ENCODE measurements at regions not wholly inside any gene's neighbourhood (a gene's known extent, or its start where the extent isn't known, plus 50 kb on each side); places are given as distances from the start of the nearest gene placed in this dataset.

GRCh38 chr2:150174971-150175421 is 312.5 kb downstream of the RND3 start:
- Histone ChIP-seq H2AFZ (ENCODE audit: low read length) (no peak overlapping the region), H2BK12ac (ENCODE audit: insufficient read length, low read depth, low read length) (no peak overlapping the region), H4K8ac (replicated peaks; ENCODE audit: insufficient read length, low read depth, low read length) (no peak overlapping the region), H3K4me1 (ENCODE audit: insufficient read depth, low read length) (no peaks in the 10 kb centered on the region), H3K14ac (ENCODE audit: insufficient read depth, low read length) (no peak overlapping the region), H3K56ac (ENCODE audit: insufficient read length, low read depth, low read length) (no peak overlapping the region), H2AK5ac (ENCODE audit: insufficient read length, low read length) (no peak overlapping the region), H4K91ac (ENCODE audit: insufficient read length, low read depth, low read length) (no peak overlapping the region), H2BK5ac (ENCODE audit: insufficient read length, low read length) (no peak overlapping the region), H3K23me2 (ENCODE audit: insufficient read length, low read depth, low read length, poor library complexity, severe bottlenecking) (no peaks in the 10 kb centered on the region), H3K27ac (ENCODE audit: insufficient read length, low read depth, low read length) (no peak overlapping the region), H3K27me3 (ENCODE audit: insufficient read depth, low read length) (no peaks in the 10 kb centered on the region), H3K79me1 (ENCODE audit: insufficient read depth, low read depth, low read length, poor library complexity, severe bottlenecking) (no peaks in the 10 kb centered on the region), H3K9me3 (ENCODE audit: control insufficient read depth, low read depth, low read length) (no peaks in the 10 kb centered on the region), H3K79me2 (ENCODE audit: insufficient read depth, low read length) (no peaks in the 10 kb centered on the region), H3K4ac (ENCODE audit: low read depth, low read length) (no peak overlapping the region), H2BK20ac (ENCODE audit: low read depth, low read length, poor library complexity, severe bottlenecking) (no peak overlapping the region), H3K9ac (ENCODE audit: extremely low read depth, insufficient read length, low read length) (no peak overlapping the region), H3K4me2 (ENCODE audit: insufficient read depth, insufficient read length, low read length) (no peak overlapping the region), H2BK120ac (ENCODE audit: low read depth, low read length, poor library complexity, severe bottlenecking) (no peak overlapping the region), H4K5ac (ENCODE audit: insufficient read length, low read depth, low read length) (no peak overlapping the region), H3K18ac (ENCODE audit: insufficient read length, low read depth, low read length) (no peak overlapping the region), H4K20me1 (ENCODE audit: control insufficient read depth, insufficient read depth, insufficient read length) (no peaks in the 10 kb centered on the region), H3T11ph (ENCODE audit: low read length) (no peak overlapping the region), H3K23ac (ENCODE audit: insufficient read length, low read depth, low read length) (no peak overlapping the region), H2BK15ac (ENCODE audit: low read depth, low read length) (no peak overlapping the region)
- Mint-ChIP-seq H3K27me3 (ENCODE audit: low read depth) (no peaks in the 10 kb centered on the region), H3K27ac (no peak overlapping the region), H3K4me1 (no peaks in the 10 kb centered on the region), H3K4me3 (no peak overlapping the region), H3K9me3 (peaks cover 0 to 4% of the 10 kb centered on the region in 2 experiments; a peak in 3 of 5 replicates), H3K36me3 (ENCODE audit: insufficient read depth in 1 of 3, low read depth in 3 of 3) (peaks cover 0 to 4% (median 4%) of the 10 kb centered on the region in 3 experiments; a peak in 4 of 7 replicates)
- no CpG with 5 or more reads among the region's 1 CpG for WGBS (ENCODE audit: extremely low coverage, insufficient read length, low lambda C conversion rate)
- TF ChIP-seq, protein P1, sequence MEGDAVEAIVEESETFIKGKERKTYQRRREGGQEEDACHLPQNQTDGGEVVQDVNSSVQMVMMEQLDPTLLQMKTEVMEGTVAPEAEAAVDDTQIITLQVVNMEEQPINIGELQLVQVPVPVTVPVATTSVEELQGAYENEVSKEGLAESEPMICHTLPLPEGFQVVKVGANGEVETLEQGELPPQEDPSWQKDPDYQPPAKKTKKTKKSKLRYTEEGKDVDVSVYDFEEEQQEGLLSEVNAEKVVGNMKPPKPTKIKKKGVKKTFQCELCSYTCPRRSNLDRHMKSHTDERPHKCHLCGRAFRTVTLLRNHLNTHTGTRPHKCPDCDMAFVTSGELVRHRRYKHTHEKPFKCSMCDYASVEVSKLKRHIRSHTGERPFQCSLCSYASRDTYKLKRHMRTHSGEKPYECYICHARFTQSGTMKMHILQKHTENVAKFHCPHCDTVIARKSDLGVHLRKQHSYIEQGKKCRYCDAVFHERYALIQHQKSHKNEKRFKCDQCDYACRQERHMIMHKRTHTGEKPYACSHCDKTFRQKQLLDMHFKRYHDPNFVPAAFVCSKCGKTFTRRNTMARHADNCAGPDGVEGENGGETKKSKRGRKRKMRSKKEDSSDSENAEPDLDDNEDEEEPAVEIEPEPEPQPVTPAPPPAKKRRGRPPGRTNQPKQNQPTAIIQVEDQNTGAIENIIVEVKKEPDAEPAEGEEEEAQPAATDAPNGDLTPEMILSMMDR (conservative IDR thresholded peaks at IDR 0.05) = no peak
- DNase-seq = no peak
